IPS-18c (cell line): ENCODE measurements at regions not wholly inside any gene's neighbourhood (a gene's known extent, or its start where the extent isn't known, plus 50 kb on each side); places are given as distances from the start of the nearest gene placed in this dataset.

ENCODE experiments used
- H3K4me3 ChIP-seq: 2 replicates; pipeline ENCODE4 v1.7.0; 2013; ENCODE audit warnings: low read depth, mild to moderate bottlenecking, low read length, moderate library complexity; ENCODE audit not compliant: insufficient read depth
- H3K9me3 ChIP-seq: one replicate; pipeline ENCODE4 v1.6.1; 2013; ENCODE audit warnings: mild to moderate bottlenecking, low read length, moderate library complexity; ENCODE audit not compliant: control insufficient read depth, insufficient read depth

GRCh38 chr10:44308935-44309334 is 76.0 kb downstream of the CXCL12 start:
- Histone ChIP-seq H3K9me3 (no peaks in the 10 kb centered on the region), H3K4me3 (no peak overlapping the region)

GRCh38 chr10:44307691-44308090 is 77.2 kb downstream of the CXCL12 start:
- Histone ChIP-seq H3K4me3 (no peak overlapping the region), H3K9me3 (no peaks in the 10 kb centered on the region)

- Histone ChIP-seq H3K4me3 (no peak overlapping the region), H3K9me3 (no peaks in the 10 kb centered on the region)
Measured at GRCh38 chr10:44306762-44307161, 78.1 kb downstream of the CXCL12 start.

- Histone ChIP-seq H3K4me3 (no peak overlapping the region), H3K9me3 (no peaks in the 10 kb centered on the region)
Measured at GRCh38 chr10:44306147-44306710, 78.7 kb downstream of the CXCL12 start.

GRCh38 chr10:44301781-44302355 is 83.0 kb downstream of the CXCL12 start:
- Histone ChIP-seq H3K9me3 (no peaks in the 10 kb centered on the region), H3K4me3 (no peak overlapping the region)

- Histone ChIP-seq H3K9me3 (no peaks in the 10 kb centered on the region), H3K4me3 (no peak overlapping the region)
Measured at GRCh38 chr10:44300666-44301649, 83.9 kb downstream of the CXCL12 start.

- H3K4me3 ChIP-seq: no peak overlapping the region
- no peaks in the 10 kb centered on the region for H3K9me3 ChIP-seq
Measured at GRCh38 chr10:44298713-44299112, 86.2 kb downstream of the CXCL12 start.

- Histone ChIP-seq H3K4me3 (no peak overlapping the region), H3K9me3 (no peaks in the 10 kb centered on the region)
Measured at GRCh38 chr10:44297963-44298362, 86.9 kb downstream of the CXCL12 start.

GRCh38 chr10:44295644-44296241 is 89.2 kb downstream of the CXCL12 start:
- no peak overlapping the region for H3K4me3 ChIP-seq
- no peaks in the 10 kb centered on the region for H3K9me3 ChIP-seq

- no peaks in the 10 kb centered on the region for H3K9me3 ChIP-seq
- no peak overlapping the region; the same call in 1 of the 2 replicates for H3K4me3 ChIP-seq
Measured at GRCh38 chr10:44294726-44295412, 90.0 kb downstream of the CXCL12 start.

- no peak overlapping the region for H3K4me3 ChIP-seq
- no peaks in the 10 kb centered on the region for H3K9me3 ChIP-seq
Measured at GRCh38 chr10:44293842-44294241, 91.1 kb downstream of the CXCL12 start.

GRCh38 chr10:44293306-44293778 is 91.6 kb downstream of the CXCL12 start:
- Histone ChIP-seq H3K9me3 (no peaks in the 10 kb centered on the region), H3K4me3 (peak overlapping the region; percentile 34; the same call in 1 of the 2 replicates)

GRCh38 chr10:44292390-44293002 is 92.4 kb downstream of the CXCL12 start:
- Histone ChIP-seq H3K4me3 (peak overlapping the region; percentile 26; the same call in 1 of the 2 replicates), H3K9me3 (no peaks in the 10 kb centered on the region)

GRCh38 chr10:44291091-44291490 is 93.8 kb downstream of the CXCL12 start:
- Histone ChIP-seq H3K9me3 (no peaks in the 10 kb centered on the region), H3K4me3 (no peak overlapping the region)

GRCh38 chr10:44289125-44289524 is 95.8 kb downstream of the CXCL12 start:
- no peaks in the 10 kb centered on the region for H3K9me3 ChIP-seq

GRCh38 chr10:44287408-44287807 is 97.5 kb downstream of the CXCL12 start:
- no peaks in the 10 kb centered on the region for H3K9me3 ChIP-seq
- H3K4me3 ChIP-seq: no peak overlapping the region

More at GRCh38 chr10:44289125-44289524, 95.8 kb downstream of the CXCL12 start:
- H3K4me3 ChIP-seq: no peak overlapping the region
